GM21576 (cell line): ENCODE measurements at regions not wholly inside any gene's neighbourhood (a gene's known extent, or its start where the extent isn't known, plus 50 kb on each side); places are given as distances from the start of the nearest gene placed in this dataset.

Experiments
- ATAC-seq: cut with Tn5 transposase; IDR thresholded peaks from one replicate; pipeline ENCODE4 v1.9.1; 2021; ENCODE audit warnings: mild to moderate bottlenecking, moderate library complexity; ENCODE audit not compliant: unreplicated experiment

GRCh38 chr16:17529982-17530760 lies 59.4 kb upstream of the XYLT1 start:
- ATAC-seq, result peak; percentile 82

GRCh38 chr16:17526956-17527937 lies 56.5 kb upstream of the XYLT1 start:
- no peak for ATAC-seq

GRCh38 chr16:17524656-17525055 lies 53.9 kb upstream of the XYLT1 start:
- no peak for ATAC-seq

- no peak for ATAC-seq
Measured at GRCh38 chr16:17520561-17520960, 49.8 kb upstream of the XYLT1 start.
